Breast epithelium (tissue), 3 donors: ENCODE measurements at regions not wholly inside any gene's neighbourhood (a gene's known extent, or its start where the extent isn't known, plus 50 kb on each side); places are given as distances from the start of the nearest gene placed in this dataset.

Source experiments
- POLR2A ChIP-seq: fragments of 450-650 bp; IDR thresholded peaks from one replicate; pipeline ENCODE4 v1.6.1; 2016; ENCODE audit warnings: antibody characterized with exemption, mild to moderate bottlenecking, moderate library complexity
- TF ChIP-seq, protein P1 (sequence below), 3 donors: fragments of 450-650 bp; IDR thresholded peaks; one replicate each; pipeline ENCODE4 v1.5.1; 2016 to 2017; ENCODE audit warnings: antibody characterized with exemption in 3 of 3, mild to moderate bottlenecking in 3 of 3, moderate library complexity in 3 of 3

DNA sequence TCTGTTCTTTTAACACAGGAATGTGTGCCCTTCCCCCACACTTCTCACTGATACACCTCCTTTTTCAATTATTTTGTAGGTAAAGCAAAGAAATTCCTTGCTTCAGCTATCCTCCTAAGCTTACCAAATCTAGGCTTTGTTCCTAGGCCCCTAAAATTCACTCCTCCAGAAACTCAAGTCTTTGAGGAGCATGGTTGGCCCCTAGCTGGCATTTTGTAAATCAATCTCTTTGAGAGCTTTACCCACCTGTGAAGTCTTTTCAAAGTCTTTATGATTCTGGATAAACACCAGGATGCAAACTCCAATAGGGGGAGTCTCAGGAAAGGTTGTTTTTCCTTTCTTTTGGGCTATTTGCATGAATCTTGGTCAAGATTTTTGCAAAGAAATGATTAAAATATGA is 82.9 kb upstream of the ZNF644 start:
- TF ChIP-seq, protein P1, sequence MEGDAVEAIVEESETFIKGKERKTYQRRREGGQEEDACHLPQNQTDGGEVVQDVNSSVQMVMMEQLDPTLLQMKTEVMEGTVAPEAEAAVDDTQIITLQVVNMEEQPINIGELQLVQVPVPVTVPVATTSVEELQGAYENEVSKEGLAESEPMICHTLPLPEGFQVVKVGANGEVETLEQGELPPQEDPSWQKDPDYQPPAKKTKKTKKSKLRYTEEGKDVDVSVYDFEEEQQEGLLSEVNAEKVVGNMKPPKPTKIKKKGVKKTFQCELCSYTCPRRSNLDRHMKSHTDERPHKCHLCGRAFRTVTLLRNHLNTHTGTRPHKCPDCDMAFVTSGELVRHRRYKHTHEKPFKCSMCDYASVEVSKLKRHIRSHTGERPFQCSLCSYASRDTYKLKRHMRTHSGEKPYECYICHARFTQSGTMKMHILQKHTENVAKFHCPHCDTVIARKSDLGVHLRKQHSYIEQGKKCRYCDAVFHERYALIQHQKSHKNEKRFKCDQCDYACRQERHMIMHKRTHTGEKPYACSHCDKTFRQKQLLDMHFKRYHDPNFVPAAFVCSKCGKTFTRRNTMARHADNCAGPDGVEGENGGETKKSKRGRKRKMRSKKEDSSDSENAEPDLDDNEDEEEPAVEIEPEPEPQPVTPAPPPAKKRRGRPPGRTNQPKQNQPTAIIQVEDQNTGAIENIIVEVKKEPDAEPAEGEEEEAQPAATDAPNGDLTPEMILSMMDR (IDR thresholded peaks at IDR 0.05) = no peak
- no peak for TF ChIP-seq POLR2A
